CD4-positive, alpha-beta T cell treated with Interferon alpha-2 for 1 hour (primary cell): ENCODE measurements at regions not wholly inside any gene's neighbourhood (a gene's known extent, or its start where the extent isn't known, plus 50 kb on each side); places are given as distances from the start of the nearest gene placed in this dataset.

Experiments
- DNase-seq, 2 donors: peaks; one replicate each; pipeline ENCODE4 v3.0.0-alpha.2; 2020 to 2022

DNA sequence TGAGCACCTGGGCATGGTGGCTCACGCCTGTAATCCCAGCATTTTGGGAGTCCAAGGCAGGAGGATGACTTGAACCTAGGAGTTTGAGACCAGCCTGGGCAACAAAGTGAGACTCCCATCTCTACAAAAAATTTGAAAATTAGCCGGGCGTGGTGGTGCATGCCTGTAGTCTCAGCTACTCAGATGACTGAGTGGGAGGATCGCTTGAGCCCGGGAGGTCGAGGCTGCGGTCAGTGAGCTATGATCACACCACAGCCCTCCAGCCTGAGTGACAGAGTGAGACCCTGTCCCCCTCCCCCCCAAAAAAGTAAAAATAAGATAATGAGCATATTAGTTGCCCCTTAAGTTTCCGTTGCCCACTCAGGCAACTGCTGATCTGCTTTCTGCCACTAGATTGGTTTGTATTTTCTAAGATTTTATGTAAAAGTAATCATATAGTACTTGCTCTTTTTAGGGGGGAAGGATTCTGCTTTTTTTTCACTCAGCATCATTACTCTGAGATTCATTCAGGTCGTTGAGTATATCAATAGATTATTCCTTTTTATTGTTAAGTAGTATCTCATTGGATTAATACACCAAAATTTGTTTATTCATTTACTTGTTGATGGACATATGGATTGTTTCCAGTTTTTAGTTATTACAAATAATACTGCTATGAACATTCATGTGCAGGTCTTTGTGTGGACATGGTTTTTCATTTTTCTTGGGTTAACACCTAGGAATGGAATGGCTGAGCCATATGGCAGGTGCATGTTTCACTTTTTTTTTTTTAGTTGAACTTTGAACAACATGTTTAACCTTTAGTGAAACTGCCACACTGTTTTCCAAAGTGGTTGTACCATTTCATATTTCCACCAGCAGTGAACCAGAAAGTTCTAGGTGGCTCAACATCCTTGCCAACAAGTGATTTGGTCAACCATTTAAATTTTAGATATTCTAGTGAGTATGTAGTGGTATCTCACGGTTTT lies 75.0 kb upstream of the SPRED2 start:
- no peak for DNase-seq

DNA sequence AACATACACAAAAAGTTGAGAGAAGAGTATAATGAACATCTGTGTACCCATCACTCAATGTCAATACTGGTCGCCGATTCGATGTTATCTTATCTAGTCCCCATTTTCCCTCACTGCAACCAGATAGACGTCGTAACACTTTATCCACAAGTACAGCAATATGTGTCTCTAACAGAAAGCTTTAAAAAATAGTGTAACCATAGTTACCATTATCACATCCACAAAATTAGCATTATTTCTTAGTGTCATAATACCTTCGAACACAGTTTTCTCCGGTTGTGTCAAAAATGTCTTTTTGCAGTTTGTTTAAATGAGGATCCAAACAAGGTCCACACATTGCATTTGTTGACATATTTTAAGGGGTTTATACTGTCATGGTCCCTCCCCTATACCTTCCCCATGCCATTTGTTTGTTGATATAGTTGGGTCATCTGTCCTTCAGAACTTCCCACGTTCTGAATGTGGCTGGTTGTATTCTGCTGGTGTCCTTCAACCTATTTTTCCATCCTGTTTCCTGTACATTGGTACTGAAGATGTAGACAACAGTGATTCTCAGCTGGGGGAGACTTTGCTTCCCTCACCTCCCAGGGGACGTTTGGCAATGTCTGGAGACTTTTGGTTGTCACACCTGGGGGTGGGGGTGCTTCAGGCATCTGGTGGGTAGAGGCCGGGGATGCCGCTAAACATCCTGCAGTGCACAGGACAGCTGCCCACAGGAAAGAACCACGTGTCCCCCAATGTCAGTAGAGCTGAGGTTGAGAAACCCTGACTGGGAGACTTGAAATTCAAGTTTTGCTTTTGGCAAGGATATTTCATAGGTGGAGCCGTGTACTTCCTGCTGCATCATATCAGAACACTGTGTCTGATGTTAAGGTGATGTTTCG lies 72.7 kb upstream of the SPRED2 start:
- no peak for DNase-seq

DNA sequence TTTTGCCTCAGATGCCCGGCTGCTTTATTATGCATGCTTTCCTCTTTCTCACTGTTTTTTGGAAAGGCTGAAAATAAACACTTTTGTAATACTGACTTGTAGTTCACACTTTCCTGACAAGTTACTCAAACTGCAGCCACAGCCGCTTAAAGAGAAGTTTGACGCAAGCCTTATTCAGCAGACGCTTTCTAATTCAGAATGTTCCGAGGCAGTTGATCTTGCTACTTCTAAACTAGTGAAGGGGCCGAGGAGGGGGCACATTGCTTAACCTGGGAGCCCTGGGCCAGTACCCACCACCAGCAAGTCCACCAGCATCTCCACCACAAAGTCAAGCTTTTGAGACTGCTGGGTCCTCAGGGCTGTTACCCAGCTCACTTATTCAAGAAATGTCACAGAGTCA lies 71.8 kb upstream of the SPRED2 start:
- no peak for DNase-seq

DNA sequence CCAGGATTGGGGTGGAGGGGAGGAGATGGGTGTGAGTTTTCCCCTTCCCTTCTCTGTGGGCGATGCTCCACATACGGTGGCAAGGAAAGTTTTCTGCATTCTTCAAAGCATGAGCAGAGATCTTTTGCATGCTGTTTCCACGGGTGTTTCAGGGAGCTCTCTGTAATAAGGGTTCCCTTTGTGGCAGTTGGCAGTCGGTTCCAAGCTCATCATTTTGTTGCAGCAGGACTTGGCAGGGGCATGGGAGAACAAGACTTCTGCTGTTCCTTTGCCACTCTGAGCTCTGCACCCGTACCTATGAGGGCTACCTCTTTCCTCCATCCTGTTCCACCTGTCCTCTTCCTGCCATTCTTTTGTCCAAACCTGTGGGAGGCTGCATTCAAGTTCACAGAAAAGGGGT lies 71.3 kb upstream of the SPRED2 start:
- DNase-seq: no peak

DNA sequence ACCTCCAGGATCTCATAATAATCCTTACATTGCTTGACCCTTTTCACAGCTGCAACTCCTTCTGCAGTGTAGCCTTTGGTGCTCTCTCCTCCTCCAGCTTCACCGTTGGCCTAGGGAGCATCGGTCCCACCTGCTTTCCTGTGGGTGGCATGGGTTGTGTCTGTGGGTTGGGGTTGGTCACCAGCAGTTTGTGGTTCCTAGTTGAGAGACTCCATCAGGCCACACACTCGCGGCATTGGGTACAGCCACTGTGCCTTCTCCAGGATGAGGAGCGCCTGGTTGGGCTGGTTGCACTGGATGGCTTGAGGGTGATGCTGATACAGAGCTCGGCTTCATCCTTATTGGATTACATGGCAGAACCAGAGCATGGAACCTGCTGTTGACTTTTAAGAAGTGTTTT lies 69.4 kb upstream of the SPRED2 start:
- DNase-seq: no peak

GRCh38 chr2:65501074-65501473 lies 68.7 kb upstream of the SPRED2 start:
- DNase-seq: no peak

- no peak for DNase-seq
Observed at GRCh38 chr2:65500310-65501040, 68.1 kb upstream of the SPRED2 start.

DNA sequence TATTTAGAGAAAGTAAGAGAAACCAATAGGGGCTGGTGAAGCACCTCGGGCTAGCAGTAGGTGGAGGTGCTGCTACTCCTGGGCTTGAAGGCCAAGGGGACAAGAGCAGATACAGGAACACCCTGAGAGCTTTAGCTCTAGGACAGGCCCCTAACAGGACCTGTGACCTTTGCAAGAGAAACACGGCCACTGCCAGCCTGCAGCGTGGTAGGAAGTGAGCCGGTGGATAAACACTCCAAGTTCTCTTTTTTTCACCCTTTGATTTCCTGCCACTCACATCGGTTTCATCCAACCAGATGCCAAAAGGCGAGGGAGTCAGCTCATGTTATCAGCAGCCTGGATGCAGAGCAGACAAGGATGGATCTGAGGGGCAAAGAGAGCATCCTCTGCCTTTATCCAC lies 66.8 kb upstream of the SPRED2 start:
- DNase-seq: no peak

DNA sequence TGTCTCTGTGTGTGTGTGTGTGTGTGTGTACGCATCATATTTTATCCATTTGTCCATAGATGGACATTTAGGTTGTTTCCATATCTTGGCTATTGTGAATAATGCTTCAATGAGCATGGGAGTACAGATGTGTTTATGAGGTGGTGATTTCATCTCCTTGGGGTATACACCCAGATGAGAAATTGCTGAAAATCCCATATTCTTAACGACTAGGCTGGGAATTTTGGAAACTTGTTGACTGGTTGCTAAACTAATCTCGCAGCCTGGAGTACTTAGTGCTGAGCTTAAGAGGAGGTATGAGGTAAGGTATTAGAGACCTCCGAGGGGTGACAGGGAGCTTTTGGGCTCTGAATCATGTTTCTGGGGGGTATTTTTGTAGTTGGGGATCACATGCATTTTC lies 66.0 kb upstream of the SPRED2 start:
- no peak for DNase-seq

GRCh38 chr2:65495251-65495877 lies 63.0 kb upstream of the SPRED2 start:
- DNase-seq: no peak

DNA sequence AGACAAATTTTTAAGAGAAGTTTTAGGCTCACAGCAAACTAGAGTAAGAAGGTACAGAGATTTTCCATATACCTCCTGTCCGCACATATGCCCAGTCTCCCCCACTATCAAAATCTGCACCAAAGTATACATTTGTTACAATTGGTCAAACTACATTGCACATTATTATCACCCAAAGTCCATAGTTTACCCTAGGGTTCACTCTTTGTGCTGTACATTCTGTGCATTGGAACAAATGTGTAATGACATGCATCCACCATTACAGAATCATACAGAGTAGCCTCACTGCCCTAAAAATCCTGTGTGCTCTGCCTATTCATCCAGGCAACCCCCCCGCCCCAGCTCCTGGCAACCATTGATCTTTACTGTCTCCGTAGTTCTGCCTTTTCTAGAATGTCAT lies 61.7 kb upstream of the SPRED2 start:
- no peak for DNase-seq

- DNase-seq: no peak
Observed at GRCh38 chr2:65491381-65491905, 59.0 kb upstream of the SPRED2 start.

DNA sequence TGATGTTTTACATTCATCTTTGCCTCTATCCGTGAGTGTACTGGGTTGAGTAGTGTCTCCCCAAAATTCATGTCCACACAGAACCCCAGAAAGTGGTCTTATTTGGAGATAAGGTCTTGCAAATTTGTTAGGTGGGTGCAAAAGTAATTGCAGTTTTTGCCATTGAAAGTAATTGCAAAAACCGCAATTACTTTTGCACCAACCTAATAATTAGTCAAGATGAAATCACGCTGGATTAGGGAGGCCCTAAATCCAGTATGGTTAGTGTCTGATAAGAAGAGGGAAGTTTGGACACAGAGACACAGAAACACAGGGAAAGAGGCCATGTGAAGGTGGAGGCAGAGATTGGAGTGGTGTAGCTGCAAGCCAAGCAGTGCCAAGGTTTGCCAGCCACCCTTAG lies 57.8 kb upstream of the SPRED2 start:
- no peak for DNase-seq

GRCh38 chr2:65489269-65489668 lies 56.9 kb upstream of the SPRED2 start:
- no peak for DNase-seq

- DNase-seq: no peak
Observed at GRCh38 chr2:65488527-65488926, 56.1 kb upstream of the SPRED2 start.

DNA sequence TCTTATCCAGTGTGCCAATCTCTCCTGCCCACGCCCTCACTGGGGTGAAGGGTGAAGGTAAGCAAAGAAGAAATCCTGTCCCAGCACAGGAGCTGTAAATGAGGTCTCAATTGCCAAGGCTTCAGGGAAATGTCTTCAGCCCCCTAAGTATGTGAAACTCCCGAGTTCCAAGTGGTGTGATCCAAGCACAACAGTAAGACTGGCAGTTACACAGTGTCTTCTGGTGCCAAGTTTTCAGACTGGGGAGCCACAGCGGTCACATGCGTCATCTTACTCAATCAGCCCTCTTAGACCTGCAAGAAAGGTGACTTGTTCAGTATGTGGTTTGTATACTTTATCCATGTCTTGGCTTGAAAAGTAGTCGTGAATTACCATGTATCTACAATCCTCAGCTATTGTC lies 55.0 kb upstream of the SPRED2 start:
- DNase-seq: no peak

DNA sequence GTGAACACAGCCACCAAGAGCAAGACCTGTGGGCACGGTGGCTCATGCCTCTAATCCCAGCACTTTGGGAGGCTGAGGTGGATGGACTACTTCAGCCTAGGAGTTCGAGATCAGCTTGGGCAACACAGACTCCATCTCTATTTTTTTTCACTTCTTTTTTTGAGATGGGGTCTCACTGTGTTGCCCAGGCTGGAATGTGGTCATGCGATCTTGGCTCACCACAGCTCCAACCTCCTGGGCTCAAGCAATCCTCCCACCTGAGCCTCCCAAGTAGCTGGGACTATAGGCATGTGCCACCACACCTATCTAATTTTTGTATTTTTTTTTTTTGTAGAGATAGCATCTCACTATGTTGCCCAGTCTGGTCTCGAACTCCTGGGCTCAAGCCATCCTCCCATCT lies 54.4 kb upstream of the SPRED2 start:
- no peak for DNase-seq

- no peak for DNase-seq
Observed at GRCh38 chr2:65486282-65486681, 53.9 kb upstream of the SPRED2 start.

- DNase-seq: no peak
Observed at GRCh38 chr2:65485839-65486238, 53.4 kb upstream of the SPRED2 start.

- DNase-seq: no peak
Observed at GRCh38 chr2:65483763-65484162, 51.4 kb upstream of the SPRED2 start.

DNA sequence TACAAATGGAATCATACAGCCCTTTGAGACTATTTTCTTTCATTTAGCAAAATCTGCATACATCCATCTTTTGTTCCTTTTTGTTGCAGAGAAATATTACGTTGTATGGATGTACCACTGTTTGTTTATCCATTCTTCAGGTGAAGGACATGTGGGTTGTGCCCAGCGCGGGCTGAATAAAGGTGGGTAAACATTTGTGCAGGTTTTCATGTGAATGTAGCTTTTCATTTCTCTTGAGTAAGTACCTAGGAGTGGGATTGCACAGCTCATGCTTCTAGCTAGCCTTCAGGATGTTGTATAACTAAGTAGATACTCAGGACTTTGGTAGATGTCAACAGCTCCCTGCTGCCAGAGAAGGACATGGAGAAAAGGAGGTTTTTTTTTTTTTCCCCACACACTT lies 50.6 kb upstream of the SPRED2 start:
- DNase-seq: no peak
